Motor neuron (in vitro differentiated cells): ENCODE measurements at regions not wholly inside any gene's neighbourhood (a gene's known extent, or its start where the extent isn't known, plus 50 kb on each side); places are given as distances from the start of the nearest gene placed in this dataset.

Experiments used
- ATAC-seq, 8 experiments: fragments of 200-7000 bp; cut with Tn5 transposase; replicated peaks in 6 of 8; 2 replicates each; pipeline ENCODE4 v1.8.0; 2021; ENCODE audit warnings: mild to moderate bottlenecking in 8 of 8, moderate library complexity in 8 of 8
- H3K27ac ChIP-seq, 2 donors: fragments of 250-450 bp; sonication (Bioruptor Pico); 2 replicates each; pipeline ENCODE4 v1.9.0; 2021; ENCODE audit warnings: antibody characterized with exemption in 2 of 2, mild to moderate bottlenecking in 2 of 2, moderate library complexity in 1 of 2
- H3K4me1 ChIP-seq, 2 donors: fragments of 250-450 bp; sonication (Bioruptor Pico); replicated peaks in 1 of 2; 2 replicates each; pipeline ENCODE4 v1.6.1; 2021; ENCODE audit warnings: antibody characterized with exemption in 2 of 2, mild to moderate bottlenecking in 2 of 2, moderate library complexity in 1 of 2
- H3K4me3 ChIP-seq, 5 donors: fragments of 250-450 bp; sonication (Bioruptor Pico); 2 replicates each; pipeline ENCODE4 v1.9.0; 2021; ENCODE audit warnings: antibody characterized with exemption in 5 of 5, mild to moderate bottlenecking in 5 of 5, moderate library complexity in 4 of 5
- WGBS, 10 experiments: fragments of 450-650 bp; shearing (Covaris generic); methylation state at CpG; one replicate each; pipeline ENCODE4 v1.0.0; 2022; 5-methylcytosine and 5-hydroxymethylcytosine counted together
- in situ Hi-C, 9 experiments: fragments of 400-800 bp; cut with MboI; loops; one replicate each; pipeline ENCODE4 v1.15.0; 2021; ENCODE audit warnings: low sequenced_read_pairs in 9 of 9, low pct_unique_long_range_greater_than_20kb in 2 of 9; ENCODE audit not compliant: unreplicated experiment in 9 of 9

DNA sequence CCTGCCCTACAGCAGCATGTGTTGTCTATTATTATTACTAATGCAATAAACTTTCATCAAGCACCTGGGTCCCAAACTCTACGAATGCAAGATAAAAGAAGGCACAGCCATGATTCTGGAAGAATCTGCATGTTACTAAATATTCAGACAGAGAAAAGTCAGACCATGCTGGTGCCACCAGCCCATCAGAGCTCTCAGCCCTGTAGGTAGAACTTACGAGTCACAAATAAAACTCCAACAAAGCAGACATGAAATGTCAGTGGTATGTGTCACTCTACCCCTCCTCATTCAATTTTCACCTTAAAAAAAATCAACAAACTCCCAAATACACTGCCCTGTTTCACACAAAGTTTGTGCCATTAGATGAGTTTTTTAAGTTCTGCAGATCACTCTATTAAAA, 62.4 kb upstream of the TIAM1 start:
- no peak overlapping the region for H3K4me3 ChIP-seq
- H3K4me1 ChIP-seq: peaks cover 28% of the 10 kb centered on the region in 2 donors
- no peak overlapping the region for H3K27ac ChIP-seq
- no peak for ATAC-seq
- WGBS, 10 experiments: 0 to 100% (median 83%) methylated on average over 1 to 2 of the region's 2 CpGs; no CpG with 5 or more reads in 2 of the 10 experiments
- in situ Hi-C loops: no loop called here

DNA sequence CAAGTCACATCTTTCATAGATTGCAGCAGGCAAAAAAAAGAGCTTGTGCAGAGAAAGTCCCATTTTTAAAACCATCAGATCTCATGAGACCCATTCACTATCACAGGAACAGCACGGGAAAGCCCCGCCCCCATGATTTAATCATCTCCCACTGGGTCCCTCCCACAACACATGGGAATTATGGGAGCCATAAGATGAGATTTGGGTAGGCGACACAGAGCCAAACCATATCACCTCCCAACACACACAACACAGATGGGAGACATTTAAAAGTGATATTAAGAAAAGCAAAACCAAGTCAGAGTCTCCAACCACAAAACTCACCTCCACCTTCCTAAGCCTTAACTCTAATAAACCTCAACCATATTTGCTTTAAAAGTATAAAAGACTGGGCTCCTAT, 61.5 kb upstream of the TIAM1 start:
- Histone ChIP-seq H3K4me3 (no peak overlapping the region), H3K27ac (no peak overlapping the region), H3K4me1 (peaks cover 22 to 24% of the 10 kb centered on the region in 2 donors)
- WGBS, 10 experiments: 0 to 100% (median 91%) methylated on average over 1 to 3 of the region's 3 CpGs; no CpG with 5 or more reads in 4 of the 10 experiments
- no peak for ATAC-seq
- in situ Hi-C loops: no loop called here

DNA sequence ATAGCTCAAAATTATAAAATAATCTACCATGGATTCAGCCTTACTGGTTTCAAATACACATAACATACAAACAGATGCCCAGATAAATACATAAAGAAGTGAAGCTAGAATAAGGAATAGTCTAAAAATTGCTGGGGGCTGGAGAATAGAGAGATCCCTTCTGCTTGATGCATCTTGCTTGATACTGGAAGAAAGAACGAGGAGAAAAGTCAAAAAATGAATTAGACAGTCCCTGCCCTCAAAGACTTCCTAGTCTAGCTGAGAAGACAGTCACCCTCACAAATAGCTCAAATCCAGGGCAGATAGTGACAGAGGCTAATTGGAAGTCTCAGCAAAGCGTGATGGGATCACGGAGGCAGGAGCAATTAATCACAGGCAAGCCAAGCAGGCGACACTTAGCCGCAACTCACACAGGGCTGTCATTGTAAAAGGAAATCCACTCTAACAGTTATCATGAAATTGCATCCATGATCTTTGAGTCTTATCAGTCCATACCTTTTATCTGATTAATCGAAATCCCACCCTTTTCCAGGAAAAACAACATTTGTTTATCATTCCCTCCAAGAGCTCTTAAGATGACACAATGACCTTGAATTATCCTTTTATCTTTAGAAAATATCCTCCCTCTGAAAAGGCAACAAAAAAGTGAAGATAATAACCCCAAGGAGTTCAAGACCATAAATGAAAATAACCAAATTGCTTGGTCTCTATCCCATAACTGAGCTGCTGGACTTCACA, 59.7 kb upstream of the TIAM1 start:
- Histone ChIP-seq H3K4me1 (peaks cover 18 to 23% of the 10 kb centered on the region in 2 donors), H3K27ac (no peak overlapping the region), H3K4me3 (no peak overlapping the region)
- WGBS, 10 experiments: 27 to 83% (median 53%) methylated on average over 1 to 6 of the region's 6 CpGs; no CpG with 5 or more reads in 1 of the 10 experiments
- in situ Hi-C loops: no loop called here
- ATAC-seq: peak in 5 of 8 experiments; percentile 89 to 100 (median 97)

DNA sequence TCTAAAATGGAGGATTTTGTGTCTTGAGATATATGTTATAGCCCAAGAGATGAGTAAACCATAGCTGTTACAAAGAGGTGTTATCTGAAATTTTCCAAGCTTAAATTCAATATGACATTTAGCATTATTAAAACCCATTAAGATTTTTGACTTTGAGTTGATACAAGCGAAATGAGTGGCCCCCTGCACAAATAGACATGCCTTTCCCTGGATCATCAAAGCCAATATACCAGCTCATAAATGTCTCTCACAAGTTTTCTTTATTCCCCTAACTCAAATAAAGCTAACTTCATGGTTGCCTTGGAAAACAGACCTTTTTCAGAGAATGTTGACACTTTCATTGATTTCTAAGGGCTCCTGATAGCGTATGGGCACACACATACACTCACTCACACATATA, 55.5 kb upstream of the TIAM1 start:
- Histone ChIP-seq H3K27ac (no peak overlapping the region), H3K4me1 (peaks cover 30 to 48% of the 10 kb centered on the region in 2 donors), H3K4me3 (no peak overlapping the region)
- 21 to 100% (median 90%) methylated on average over 1 to 2 of the region's 2 CpGs; no CpG with 5 or more reads in 1 of the 10 experiments for WGBS, 10 experiments
- ATAC-seq: peak in 1 of 8 experiments; percentile 45
- in situ Hi-C loops: no loop called here

DNA sequence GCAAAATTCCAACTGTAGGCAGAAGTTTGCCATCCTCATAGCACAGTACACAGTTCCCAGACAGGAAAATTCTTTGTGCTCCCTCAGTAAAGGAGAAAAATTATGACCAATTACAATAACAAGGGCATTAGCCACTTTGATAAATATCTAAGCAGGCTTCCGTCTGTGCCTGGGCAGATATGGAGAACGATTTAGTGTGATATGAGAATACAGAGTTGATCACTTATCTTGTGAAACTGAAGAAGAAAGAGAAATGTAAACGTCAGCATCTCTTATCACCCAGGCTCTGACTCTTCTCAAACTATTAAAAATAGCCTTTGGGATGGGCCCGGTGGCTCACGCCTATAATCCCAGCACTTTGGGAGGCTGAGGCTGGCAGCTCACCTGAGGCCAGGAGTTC, 54.5 kb upstream of the TIAM1 start:
- no peak overlapping the region for H3K27ac ChIP-seq
- ATAC-seq: no peak
- in situ Hi-C loops: no loop called here

DNA sequence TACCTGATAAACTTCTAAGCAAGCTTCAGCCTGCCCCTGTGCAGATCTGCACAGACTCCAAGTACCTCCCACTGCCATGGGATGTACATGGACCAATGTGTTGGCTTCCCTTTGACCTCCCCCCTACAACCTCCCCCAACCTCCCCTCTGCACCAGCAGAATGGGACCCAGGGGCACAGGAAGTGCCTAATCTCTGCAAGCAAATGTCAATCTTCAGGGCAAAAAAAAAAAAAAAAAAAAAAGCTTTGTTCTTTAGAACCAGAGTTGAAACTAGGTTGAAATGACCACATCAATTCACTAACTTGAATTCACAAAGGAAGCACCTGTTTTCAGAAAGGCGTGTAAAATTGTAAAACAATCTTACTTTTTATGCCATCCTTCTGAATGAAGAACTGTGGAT, 53.9 kb upstream of the TIAM1 start:
- Histone ChIP-seq H3K27ac (no peak overlapping the region), H3K4me1 (peaks cover 20 to 38% of the 10 kb centered on the region in 2 donors), H3K4me3 (no peak overlapping the region)
- in situ Hi-C loops: no loop called here
- WGBS, 10 experiments: 0 to 83% (median 59%) methylated on average over 1 of the region's 1 CpG; no CpG with 5 or more reads in 6 of the 10 experiments
- ATAC-seq: no peak

More for the DNA sequence above, 54.5 kb upstream of the TIAM1 start:
- Histone ChIP-seq H3K4me3 (no peak overlapping the region), H3K4me1 (peaks cover 23 to 38% of the 10 kb centered on the region in 2 donors)
- 0 to 98% (median 82%) methylated on average over 1 to 5 of the region's 5 CpGs; no CpG with 5 or more reads in 2 of the 10 experiments for WGBS, 10 experiments

DNA sequence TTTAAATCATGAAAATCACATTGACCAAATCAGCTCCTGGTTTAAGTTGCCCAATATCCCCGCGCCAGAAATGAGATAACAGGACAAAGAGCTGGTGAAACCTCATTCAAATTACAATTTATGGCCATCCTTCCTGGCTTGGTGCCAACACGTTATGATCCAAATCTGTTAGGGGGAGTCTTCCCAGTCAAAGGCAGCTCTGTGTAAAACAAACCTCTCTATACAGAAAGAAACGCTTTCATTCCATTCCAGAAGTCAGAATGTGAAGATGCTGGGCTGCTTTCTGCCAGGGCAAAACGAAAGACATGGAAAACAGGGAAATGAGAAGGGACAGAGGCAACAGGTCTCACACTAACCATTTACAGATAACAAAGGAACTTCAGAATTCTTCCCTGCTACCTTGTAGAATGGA, 53.5 kb upstream of the TIAM1 start:
- H3K27ac ChIP-seq: no peak overlapping the region
- H3K4me1 ChIP-seq: peaks cover 20 to 38% of the 10 kb centered on the region in 2 donors
- in situ Hi-C loops: no loop called here
- no peak overlapping the region for H3K4me3 ChIP-seq
- WGBS, 10 experiments: 2 to 86% (median 71%) methylated on average over 2 to 5 of the region's 5 CpGs; no CpG with 5 or more reads in 1 of the 10 experiments
- peak in 1 of 8 experiments; percentile 23 for ATAC-seq

DNA sequence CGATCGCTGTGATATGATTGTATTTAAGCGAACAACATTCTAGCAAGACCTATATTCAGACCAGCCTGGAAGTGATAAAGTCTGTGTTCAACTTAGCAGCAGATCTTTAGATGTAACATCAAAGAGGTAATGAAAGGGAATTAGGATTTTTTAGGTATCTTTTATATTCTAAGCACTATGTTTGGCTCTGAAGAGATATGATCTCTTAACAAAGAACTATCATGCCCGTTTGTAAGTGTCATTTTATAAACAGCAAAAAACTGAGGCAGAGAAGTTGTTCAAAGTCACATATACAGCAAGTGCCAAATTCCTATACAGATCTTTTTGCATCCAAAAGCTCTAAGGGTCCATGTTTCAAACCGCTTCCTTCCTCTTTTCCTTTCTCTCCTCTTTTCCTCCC, 53.0 kb upstream of the TIAM1 start:
- Histone ChIP-seq H3K27ac (no peak overlapping the region), H3K4me3 (no peak overlapping the region), H3K4me1 (peaks cover 20 to 38% of the 10 kb centered on the region in 2 donors)
- in situ Hi-C loops: no loop called here
- WGBS, 10 experiments: 20 to 94% (median 86%) methylated on average over 2 to 5 of the region's 5 CpGs; no CpG with 5 or more reads in 1 of the 10 experiments
- ATAC-seq: no peak

DNA sequence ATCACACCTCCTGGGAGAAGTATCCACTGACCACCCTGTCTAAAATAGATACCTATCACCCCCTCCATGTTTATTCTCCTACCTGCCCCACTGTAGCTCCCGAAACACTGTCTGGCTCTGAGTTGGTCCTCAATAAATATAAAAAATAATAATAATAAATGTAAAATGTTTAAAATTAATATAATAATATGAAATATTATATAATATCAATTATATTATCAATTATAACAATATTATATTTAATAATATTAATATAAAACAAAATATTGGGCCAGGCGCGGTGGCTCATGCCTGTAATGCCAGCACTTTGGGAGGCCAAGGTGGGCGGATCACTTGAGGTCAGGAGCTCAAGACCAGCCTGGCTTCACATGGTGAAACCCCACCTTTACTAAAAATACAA, 52.3 kb upstream of the TIAM1 start:
- 20 to 100% (median 82%) methylated on average over 1 to 4 of the region's 4 CpGs; no CpG with 5 or more reads in 1 of the 10 experiments for WGBS, 10 experiments
- ATAC-seq: no peak
- peaks cover 20 to 38% of the 10 kb centered on the region in 2 donors for H3K4me1 ChIP-seq
- in situ Hi-C loops: no loop called here
- H3K27ac ChIP-seq: peak overlapping the region; percentile 43 to 57
- H3K4me3 ChIP-seq: no peak overlapping the region

DNA sequence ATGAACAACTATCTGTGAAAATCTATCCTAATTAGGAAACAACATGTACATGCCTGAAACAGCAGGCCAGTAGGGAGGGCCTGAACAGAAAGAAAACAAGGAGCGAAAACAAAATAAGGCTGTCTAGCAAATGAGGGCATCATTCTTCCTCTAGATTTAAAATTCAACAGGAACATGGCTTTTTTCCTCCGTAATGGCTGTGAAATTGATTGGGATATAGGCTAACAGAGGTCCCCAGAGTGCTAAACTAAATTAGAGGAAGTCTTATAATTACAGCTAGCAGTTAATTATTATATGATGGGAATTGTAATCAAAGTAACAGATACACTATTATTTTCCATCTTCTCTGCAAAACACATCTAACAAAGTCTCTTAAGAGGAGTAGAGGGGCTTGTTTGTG, 51.7 kb upstream of the TIAM1 start:
- peak overlapping the region; percentile 55 to 57 for H3K27ac ChIP-seq
- ATAC-seq: peak in 5 of 8 experiments; percentile 4 to 29 (median 27)
- WGBS, 10 experiments: 38 to 100% (median 64%) methylated on average over 1 to 2 of the region's 2 CpGs; no CpG with 5 or more reads in 2 of the 10 experiments
- H3K4me3 ChIP-seq: no peak overlapping the region
- in situ Hi-C loops: no loop called here
- peaks cover 20 to 38% of the 10 kb centered on the region in 2 donors for H3K4me1 ChIP-seq

DNA sequence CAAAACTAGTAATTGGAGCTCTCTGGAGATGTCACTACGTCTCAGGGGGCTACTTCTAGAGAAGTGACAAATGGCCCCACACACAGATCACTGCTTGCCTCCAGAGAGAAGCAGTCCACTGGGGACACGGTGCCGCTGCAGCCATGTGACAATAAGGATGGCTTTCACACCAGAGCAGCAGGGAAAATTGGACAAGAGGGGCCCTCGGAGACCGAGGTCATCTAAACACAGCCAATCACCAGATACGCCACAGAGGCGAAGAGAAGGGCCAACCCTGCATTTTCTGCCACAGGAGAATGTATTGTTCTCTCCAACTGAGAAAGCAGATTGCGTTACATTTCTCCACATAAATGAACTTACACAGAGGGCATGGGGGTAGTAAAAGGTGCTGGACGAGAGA, 51.2 kb upstream of the TIAM1 start:
- Histone ChIP-seq H3K27ac (peak overlapping the region; percentile 55 to 57), H3K4me1 (peaks cover 20 to 38% of the 10 kb centered on the region in 2 donors), H3K4me3 (no peak overlapping the region)
- 19 to 100% (median 46%) methylated on average over 1 to 7 of the region's 9 CpGs; no CpG with 5 or more reads in 2 of the 10 experiments for WGBS, 10 experiments
- ATAC-seq: peak in 5 of 8 experiments; percentile 67 to 97 (median 94)
- in situ Hi-C loops: no loop called here

DNA sequence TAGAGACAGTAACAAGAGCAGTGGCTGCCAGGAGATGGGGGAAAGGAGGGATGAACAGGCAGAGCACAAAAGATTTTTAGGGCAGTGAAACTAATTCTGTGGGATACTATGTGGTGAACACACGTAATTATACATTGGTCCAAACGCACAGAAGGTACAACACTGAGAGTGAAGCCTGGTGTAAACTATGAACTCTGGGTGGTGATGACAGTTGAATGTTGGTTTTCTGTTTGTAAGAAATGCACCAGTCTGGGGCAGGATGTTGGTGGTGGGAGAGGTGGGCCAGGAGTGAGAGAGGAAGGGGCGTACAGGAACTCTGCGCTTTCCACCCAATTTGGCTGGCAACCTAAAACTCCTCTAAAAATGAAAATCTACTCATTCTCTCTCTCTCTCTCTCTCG, 50.2 kb upstream of the TIAM1 start:
- ATAC-seq: no peak
- peaks cover 20 to 45% of the 10 kb centered on the region in 2 donors for H3K4me1 ChIP-seq
- H3K4me3 ChIP-seq: no peak overlapping the region
- in situ Hi-C loops: no loop called here
- WGBS, 10 experiments: 20 to 82% (median 65%) methylated on average over 1 to 3 of the region's 5 CpGs; no CpG with 5 or more reads in 6 of the 10 experiments
- no peak overlapping the region for H3K27ac ChIP-seq
